LNCAP (cell line): ENCODE measurements at regions not wholly inside any gene's neighbourhood (a gene's known extent, or its start where the extent isn't known, plus 50 kb on each side); places are given as distances from the start of the nearest gene placed in this dataset.

Experiments
- TF ChIP-seq, protein P1 (sequence below): fragments of 450-650 bp; IDR thresholded peaks from 2 replicates; pipeline ENCODE4 v1.5.1; 2017; ENCODE audit warnings: mild to moderate bottlenecking

DNA sequence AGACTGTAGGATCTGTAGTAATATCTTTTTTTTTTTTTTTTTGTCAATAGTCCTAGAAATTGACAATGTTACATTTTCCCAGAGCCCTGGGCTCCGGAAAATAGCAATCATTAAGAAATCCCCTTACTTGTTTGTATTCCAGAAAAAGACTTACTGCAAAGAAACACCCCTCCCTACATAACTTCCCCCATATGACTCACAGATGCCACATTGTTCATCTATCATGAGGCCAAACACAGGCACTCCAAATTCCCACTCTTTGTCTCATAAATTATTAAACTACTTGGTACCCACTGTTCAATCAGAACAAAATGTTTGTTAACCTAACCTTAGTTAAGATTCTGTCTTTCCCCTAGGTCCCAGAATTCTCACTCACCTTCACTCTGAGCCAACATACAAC, 53.5 kb downstream of the TEX51 start:
- TF ChIP-seq, protein P1, sequence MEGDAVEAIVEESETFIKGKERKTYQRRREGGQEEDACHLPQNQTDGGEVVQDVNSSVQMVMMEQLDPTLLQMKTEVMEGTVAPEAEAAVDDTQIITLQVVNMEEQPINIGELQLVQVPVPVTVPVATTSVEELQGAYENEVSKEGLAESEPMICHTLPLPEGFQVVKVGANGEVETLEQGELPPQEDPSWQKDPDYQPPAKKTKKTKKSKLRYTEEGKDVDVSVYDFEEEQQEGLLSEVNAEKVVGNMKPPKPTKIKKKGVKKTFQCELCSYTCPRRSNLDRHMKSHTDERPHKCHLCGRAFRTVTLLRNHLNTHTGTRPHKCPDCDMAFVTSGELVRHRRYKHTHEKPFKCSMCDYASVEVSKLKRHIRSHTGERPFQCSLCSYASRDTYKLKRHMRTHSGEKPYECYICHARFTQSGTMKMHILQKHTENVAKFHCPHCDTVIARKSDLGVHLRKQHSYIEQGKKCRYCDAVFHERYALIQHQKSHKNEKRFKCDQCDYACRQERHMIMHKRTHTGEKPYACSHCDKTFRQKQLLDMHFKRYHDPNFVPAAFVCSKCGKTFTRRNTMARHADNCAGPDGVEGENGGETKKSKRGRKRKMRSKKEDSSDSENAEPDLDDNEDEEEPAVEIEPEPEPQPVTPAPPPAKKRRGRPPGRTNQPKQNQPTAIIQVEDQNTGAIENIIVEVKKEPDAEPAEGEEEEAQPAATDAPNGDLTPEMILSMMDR, result no peak

DNA sequence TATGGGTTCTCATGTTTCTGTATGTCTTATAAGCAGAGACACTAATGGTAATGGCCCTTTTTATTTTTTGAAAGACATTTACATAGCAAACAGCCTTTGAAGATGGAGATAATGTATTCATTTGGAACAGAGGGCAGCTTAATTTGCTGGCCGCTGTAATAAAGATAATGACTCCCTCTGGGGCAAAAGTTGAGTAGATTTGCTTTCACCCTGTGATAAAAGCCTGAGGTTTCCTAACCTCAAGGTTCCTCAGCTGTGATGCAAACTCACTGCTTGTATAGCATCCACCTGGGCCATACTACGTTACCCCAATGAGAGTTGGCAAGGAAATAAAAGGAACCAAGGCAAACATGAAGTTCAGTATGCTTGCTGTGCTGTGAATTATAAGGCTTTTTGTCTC, 54.8 kb downstream of the TEX51 start:
- TF ChIP-seq, protein P1, result no peak

DNA sequence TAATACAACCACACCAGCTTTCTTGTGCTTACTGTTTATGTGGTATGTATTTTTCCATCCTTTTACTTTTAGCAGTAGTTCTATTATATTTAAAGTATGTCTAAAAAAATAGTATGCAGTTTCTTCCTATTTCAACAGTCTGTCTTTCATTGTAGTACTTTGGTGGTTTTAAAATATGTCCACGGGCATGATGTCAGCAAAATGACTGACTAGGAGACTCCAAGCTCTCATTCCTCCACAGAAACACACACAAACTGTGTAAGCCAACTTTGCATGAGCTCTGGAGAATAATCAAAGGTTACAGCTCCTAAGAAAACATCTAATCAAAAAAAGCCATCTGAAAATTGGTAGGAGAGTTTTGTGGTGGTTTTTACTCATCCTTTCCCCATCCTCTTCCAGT, 56.1 kb downstream of the TEX51 start:
- TF ChIP-seq, protein P1, result no peak

DNA sequence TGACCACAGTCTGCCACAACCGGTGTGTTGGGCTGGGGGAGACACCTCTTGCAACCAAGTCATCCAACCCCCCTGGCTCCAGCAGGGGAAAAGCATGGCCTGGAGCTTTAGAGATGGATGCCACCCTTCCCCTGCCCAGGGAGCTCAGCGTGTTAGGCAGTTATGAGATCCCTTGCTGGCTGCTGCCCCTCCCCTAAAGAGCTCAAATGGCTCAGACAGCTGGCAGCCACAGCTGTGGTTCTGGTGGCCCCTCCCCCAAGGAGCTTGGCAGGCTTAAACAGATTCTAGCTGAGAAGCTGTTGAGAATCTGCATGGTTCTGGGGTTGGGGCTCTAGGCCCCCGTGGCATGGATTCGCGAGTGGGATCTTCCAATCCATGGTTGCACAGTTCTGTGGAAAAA, 64.7 kb downstream of the TEX51 start:
- TF ChIP-seq, protein P1, result no peak

DNA sequence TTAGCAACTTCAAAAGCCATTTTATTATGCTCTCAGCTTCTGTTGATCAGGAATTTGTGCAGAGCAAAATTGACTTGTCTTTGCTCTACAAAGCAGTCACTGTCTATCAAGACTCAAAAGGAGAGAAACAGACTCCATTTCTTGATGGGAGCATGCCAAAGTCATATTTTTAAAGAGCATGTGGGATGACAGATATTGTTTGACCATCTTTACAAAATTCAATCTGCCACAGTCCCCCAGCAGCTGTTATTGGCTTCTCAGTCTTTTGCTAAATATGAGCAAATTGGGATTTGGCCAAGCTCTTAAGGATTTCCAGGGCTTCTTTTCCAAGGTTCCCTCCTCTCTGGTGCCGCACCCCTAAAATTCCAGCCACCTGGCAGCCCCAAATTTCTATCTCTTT, 67.9 kb downstream of the TEX51 start:
- TF ChIP-seq, protein P1, result no peak

DNA sequence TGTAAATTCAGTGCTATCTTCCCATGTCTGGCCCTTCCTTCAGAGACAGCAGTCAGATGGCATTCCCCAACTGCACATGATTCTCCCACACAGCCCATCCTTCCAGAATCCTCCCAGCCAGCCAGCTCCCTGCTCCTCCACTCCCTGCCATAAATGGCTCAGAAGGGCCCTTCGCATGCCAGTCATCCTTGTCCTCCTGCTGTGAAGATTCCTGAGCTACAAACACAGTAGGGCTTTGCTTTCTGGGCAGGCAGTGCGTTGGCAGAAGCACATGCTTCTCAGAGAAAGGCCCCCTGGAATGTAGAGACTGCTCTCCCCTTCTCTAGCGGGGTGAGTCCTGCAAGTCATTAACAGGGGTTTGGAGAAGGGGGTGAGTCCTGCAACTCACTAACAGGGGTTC, 71.9 kb downstream of the TEX51 start:
- TF ChIP-seq, protein P1, result no peak

DNA sequence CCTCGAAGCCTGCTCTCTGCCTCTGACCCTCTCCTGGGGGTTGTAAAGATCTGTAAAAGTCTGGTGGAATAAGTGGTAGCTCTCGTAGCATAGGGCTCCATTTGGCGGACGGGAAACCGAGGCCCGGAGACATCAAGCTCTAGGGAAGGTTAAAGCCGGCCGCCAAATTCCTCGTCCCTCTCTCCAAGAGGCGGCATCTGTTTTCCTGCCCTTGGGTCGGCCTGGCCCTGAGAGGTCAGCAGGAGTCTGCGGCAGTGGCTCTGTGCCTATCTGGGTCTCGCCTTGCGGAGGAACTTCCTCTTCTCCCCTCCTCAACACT, 72.4 kb downstream of the TEX51 start:
- TF ChIP-seq, protein P1, result no peak

DNA sequence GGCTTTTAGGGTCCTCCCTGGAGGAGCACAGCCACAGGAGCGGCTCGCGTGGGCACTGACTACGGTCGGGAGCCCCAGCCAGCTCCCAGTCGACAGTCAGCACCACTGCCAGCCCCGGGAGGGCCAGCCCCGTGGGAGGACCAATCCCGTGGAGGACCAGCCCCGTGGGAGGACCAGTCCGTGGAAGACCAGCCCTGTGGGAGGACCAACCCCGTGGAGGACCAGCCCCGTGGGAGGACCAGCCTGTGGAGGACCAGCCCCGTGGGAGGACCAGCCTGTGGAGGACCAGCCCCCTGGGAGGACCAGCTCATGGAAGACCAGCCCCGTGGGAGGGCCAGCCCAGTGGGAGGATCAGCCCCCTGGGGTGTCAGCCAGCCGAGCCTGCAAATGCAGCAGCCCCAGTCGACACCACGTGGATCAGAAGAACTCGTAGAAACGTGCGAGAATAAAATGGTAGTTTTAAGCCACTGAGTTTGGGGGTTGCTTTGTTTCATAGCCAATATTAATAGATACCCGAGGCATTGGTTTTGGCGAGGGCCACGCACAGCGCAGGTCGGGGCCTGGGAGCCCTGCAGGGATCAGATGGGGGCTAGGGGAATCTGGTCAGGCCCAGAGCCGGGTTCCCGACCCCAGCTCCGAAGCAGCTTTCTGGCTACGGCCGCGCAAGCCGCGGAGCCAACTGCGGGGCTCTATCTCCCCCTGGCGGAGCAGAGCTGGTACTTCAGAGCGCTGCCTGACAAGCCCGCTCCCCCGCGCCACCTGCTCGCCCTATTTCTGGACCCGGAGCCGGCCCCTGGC, 73.0 kb downstream of the TEX51 start:
- TF ChIP-seq, protein P1, result peak; percentile 73
